ENCODE measurements at regions not wholly inside any gene's neighbourhood (a gene's known extent, or its start where the extent isn't known, plus 50 kb on each side); places are given as distances from the start of the nearest gene placed in this dataset.
"Not testable (repeated sequence)": the region's sequence is repeated elsewhere in the genome, so short reads cannot be mapped to it uniquely, and the experiment has no call there.

GRCh38 chr5:104062621-104063377, 500.2 kb upstream of the NUDT12 start:
- Histone ChIP-seq H3K9me3 (ENCODE audit: control insufficient read depth, low read length) (no peaks in the 10 kb centered on the region), H3K27me3 (ENCODE audit: control insufficient read depth, insufficient read depth) (no peaks in the 10 kb centered on the region), H3K4me1 (ENCODE audit: control insufficient read depth, insufficient read depth, low read length) (no peaks in the 10 kb centered on the region), H3K4me3 (ENCODE audit: low read length) (no peak overlapping the region), H3K27ac (ENCODE audit: low read length) (no peak overlapping the region)
- no peak for DNase-seq
- intact Hi-C loops (cut with DNase I), result no loop called here
- WGBS, result 78% methylated on average over 9 of the region's 9 CpGs
- no peak for ATAC-seq

DNA sequence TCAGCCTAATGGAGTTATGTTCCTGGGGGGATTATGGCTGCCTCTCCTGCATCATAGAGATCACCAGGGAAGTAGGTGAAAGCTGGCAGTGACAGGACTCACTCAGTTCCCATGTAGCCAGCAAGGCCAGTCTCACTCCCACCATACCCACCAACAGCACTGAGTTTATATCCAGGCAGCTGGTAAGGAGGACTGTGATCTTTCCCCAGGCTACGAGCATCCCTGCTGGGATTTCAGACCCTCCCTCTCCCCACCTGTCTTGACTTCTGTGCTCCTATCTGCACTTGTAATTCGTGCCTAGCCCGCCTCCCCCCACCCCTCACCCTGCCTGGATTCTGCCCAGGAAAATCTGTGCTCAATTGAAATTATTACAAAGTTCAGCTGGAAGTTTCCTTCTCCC, 499.1 kb upstream of the NUDT12 start:
- ATAC-seq, result no peak
- no peaks in the 10 kb centered on the region for H3K4me1 ChIP-seq (ENCODE audit: control insufficient read depth, insufficient read depth, low read length)
- no peak overlapping the region for H3K4me3 ChIP-seq (ENCODE audit: low read length)
- H3K27me3 ChIP-seq (ENCODE audit: control insufficient read depth, insufficient read depth), result no peaks in the 10 kb centered on the region
- intact Hi-C loops (cut with DNase I), result no loop called here
- no peak overlapping the region for H3K27ac ChIP-seq (ENCODE audit: low read length)
- DNase-seq, result no peak
- 61% methylated on average over 3 of the region's 3 CpGs for WGBS
- H3K9me3 ChIP-seq (ENCODE audit: control insufficient read depth, low read length), result no peaks in the 10 kb centered on the region

GRCh38 chr5:104053353-104053649, 490.7 kb upstream of the NUDT12 start:
- H3K4me1 ChIP-seq (ENCODE audit: control insufficient read depth, insufficient read depth, low read length), result no peaks in the 10 kb centered on the region
- no peak for ATAC-seq
- intact Hi-C loops (cut with DNase I), result no loop called here
- no peak overlapping the region for H3K27ac ChIP-seq (ENCODE audit: low read length)
- H3K4me3 ChIP-seq (ENCODE audit: low read length), result no peak overlapping the region
- H3K9me3 ChIP-seq (ENCODE audit: control insufficient read depth, low read length), result no peaks in the 10 kb centered on the region
- 16% methylated on average over 2 of the region's 2 CpGs for WGBS
- H3K27me3 ChIP-seq (ENCODE audit: control insufficient read depth, insufficient read depth), result no peaks in the 10 kb centered on the region
- DNase-seq, result no peak

DNA sequence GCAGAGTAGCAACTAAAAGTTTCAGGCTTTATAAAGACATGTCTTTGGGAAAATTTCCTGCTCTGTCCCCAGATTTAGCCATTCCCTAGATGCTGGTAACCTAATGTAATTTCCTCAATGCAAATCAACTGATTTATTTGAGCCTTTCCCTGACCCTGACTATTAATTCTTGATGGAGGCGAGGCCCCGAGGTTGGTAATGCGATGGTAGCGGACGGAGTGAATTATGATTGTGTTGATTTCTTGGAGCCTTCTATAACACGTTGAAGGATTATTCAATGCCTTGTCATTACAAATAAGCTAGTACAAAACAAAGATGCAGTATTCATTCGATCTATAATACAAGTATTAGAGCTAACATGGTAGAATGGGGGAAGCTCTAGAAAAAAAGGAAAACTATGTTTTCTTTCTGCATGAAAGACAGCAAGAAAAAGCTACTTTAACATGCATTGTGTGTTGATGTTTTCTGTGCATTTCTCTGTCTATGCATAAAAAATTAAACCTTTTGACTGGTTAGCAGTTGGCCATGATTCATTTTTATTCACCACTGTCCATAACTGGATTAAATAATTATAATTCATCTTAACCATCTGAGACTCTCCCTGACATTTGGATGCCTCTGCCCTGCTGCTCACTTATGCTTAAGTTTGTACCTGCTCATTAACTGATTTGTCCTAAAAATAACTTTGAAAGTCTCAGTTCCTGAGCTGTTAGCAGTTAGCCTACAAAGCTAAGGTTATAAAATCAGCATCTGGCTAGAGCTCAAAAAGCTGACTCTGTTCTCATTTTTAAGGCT, 490.2 kb upstream of the NUDT12 start:
- no peak overlapping the region for H3K4me3 ChIP-seq (ENCODE audit: low read length)
- H3K27me3 ChIP-seq (ENCODE audit: control insufficient read depth, insufficient read depth), result no peaks in the 10 kb centered on the region
- DNase-seq, result no peak
- intact Hi-C loops (cut with DNase I), result no loop called here
- ATAC-seq, result no peak
- H3K9me3 ChIP-seq (ENCODE audit: control insufficient read depth, low read length), result no peaks in the 10 kb centered on the region
- no peak overlapping the region for H3K27ac ChIP-seq (ENCODE audit: low read length)
- H3K4me1 ChIP-seq (ENCODE audit: control insufficient read depth, insufficient read depth, low read length), result no peaks in the 10 kb centered on the region
- 86% methylated on average over 7 of the region's 7 CpGs for WGBS

- no peak overlapping the region for H3K4me3 ChIP-seq (ENCODE audit: low read length)
- ATAC-seq (no peak), DNase-seq (no peak)
- H3K27ac ChIP-seq (ENCODE audit: low read length), result no peak overlapping the region
- no peaks in the 10 kb centered on the region for H3K9me3 ChIP-seq (ENCODE audit: control insufficient read depth, low read length)
- intact Hi-C loops (cut with DNase I), result no loop called here
- H3K4me1 ChIP-seq (ENCODE audit: control insufficient read depth, insufficient read depth, low read length), result no peaks in the 10 kb centered on the region
- H3K27me3 ChIP-seq (ENCODE audit: control insufficient read depth, insufficient read depth), result no peaks in the 10 kb centered on the region
These were observed 487.8 kb upstream of the NUDT12 start for GRCh38 chr5:104050436-104050835.

GRCh38 chr5:104049752-104050151, 487.2 kb upstream of the NUDT12 start:
- H3K4me1 ChIP-seq (ENCODE audit: control insufficient read depth, insufficient read depth, low read length), result no peaks in the 10 kb centered on the region
- ATAC-seq (no peak), DNase-seq (no peak)
- H3K9me3 ChIP-seq (ENCODE audit: control insufficient read depth, low read length), result no peaks in the 10 kb centered on the region
- intact Hi-C loops (cut with DNase I), result no loop called here
- H3K27me3 ChIP-seq (ENCODE audit: control insufficient read depth, insufficient read depth), result no peaks in the 10 kb centered on the region
- H3K27ac ChIP-seq (ENCODE audit: low read length), result no peak overlapping the region
- WGBS, result 86% methylated on average over 8 of the region's 8 CpGs
- no peak overlapping the region for H3K4me3 ChIP-seq (ENCODE audit: low read length)

- intact Hi-C loops (cut with DNase I), result no loop called here
These were observed 485.6 kb upstream of the NUDT12 start for GRCh38 chr5:104048231-104048630.

GRCh38 chr5:104045987-104046386, 483.4 kb upstream of the NUDT12 start:
- no peak for ATAC-seq

More at GRCh38 chr5:104048231-104048630, 485.6 kb upstream of the NUDT12 start:
- 42% methylated on average over 2 of the region's 2 CpGs for WGBS
- no peak overlapping the region for H3K4me3 ChIP-seq (ENCODE audit: low read length)
- H3K4me1 ChIP-seq (ENCODE audit: control insufficient read depth, insufficient read depth, low read length), result no peaks in the 10 kb centered on the region
- H3K9me3 ChIP-seq (ENCODE audit: control insufficient read depth, low read length), result no peaks in the 10 kb centered on the region
- H3K27ac ChIP-seq (ENCODE audit: low read length), result no peak overlapping the region
- no peaks in the 10 kb centered on the region for H3K27me3 ChIP-seq (ENCODE audit: control insufficient read depth, insufficient read depth)
- ATAC-seq (no peak), DNase-seq (no peak)

DNA sequence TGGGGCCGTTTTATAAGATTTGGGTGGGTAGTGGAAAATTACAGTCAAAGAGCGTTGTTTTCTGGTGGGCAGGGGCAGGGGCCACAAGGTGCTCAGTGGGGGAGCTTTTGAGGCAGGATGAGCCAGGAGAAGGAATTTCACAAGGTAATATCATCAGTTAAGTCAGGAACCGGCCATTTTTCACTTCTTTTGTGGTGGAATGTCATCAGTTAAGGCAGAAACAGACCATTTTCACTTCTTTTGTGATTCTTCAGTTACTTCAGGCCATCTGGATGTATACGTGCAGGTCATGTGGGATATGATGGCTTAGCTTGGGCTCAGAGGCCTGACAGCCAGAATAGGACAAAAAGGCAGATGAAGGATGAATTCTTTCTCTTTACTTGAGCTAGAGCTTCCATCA, 477.3 kb upstream of the NUDT12 start:
- not testable (repeated sequence) for ATAC-seq, DNase-seq
- 77% methylated on average over 4 of the region's 4 CpGs for WGBS

More at GRCh38 chr5:104045987-104046386, 483.4 kb upstream of the NUDT12 start:
- no peak for DNase-seq
- Histone ChIP-seq H3K27ac (ENCODE audit: low read length) (no peak overlapping the region), H3K9me3 (ENCODE audit: control insufficient read depth, low read length) (no peaks in the 10 kb centered on the region), H3K4me1 (ENCODE audit: control insufficient read depth, insufficient read depth, low read length) (no peaks in the 10 kb centered on the region), H3K27me3 (ENCODE audit: control insufficient read depth, insufficient read depth) (no peaks in the 10 kb centered on the region), H3K4me3 (ENCODE audit: low read length) (no peak overlapping the region)
- intact Hi-C loops (cut with DNase I), result no loop called here

DNA sequence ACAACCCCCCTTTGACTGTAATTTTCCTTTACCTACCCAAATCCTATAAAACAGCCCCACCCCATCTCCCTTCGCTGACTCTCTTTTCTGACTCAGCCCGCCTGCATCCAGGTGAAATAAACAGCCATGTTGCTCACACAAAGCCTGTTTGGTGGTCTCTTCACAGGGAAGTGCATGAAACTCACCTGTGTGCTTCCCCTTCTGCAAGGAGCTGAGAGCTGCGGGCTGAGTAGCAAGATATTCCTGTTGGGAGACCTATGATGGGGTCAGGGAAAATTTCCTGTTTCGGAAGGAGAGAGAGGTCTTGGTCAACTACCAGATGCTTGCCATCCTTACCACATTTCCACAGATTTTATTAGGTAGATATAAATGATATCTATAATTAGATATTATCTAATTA, 474.5 kb upstream of the NUDT12 start:
- WGBS, result 89% methylated on average over 4 of the region's 4 CpGs
- ATAC-seq; H3K27ac ChIP-seq (ENCODE audit: low read length); H3K4me3 ChIP-seq (ENCODE audit: low read length); H3K9me3 ChIP-seq (ENCODE audit: control insufficient read depth, low read length); DNase-seq; H3K27me3 ChIP-seq (ENCODE audit: control insufficient read depth, insufficient read depth); intact Hi-C loops (cut with DNase I); H3K4me1 ChIP-seq (ENCODE audit: control insufficient read depth, insufficient read depth, low read length): not testable (repeated sequence)

More for the DNA sequence above, 477.3 kb upstream of the NUDT12 start:
- H3K9me3 ChIP-seq (ENCODE audit: control insufficient read depth, low read length); H3K4me3 ChIP-seq (ENCODE audit: low read length); H3K4me1 ChIP-seq (ENCODE audit: control insufficient read depth, insufficient read depth, low read length); H3K27ac ChIP-seq (ENCODE audit: low read length); H3K27me3 ChIP-seq (ENCODE audit: control insufficient read depth, insufficient read depth); intact Hi-C loops (cut with DNase I): not testable (repeated sequence)

DNA sequence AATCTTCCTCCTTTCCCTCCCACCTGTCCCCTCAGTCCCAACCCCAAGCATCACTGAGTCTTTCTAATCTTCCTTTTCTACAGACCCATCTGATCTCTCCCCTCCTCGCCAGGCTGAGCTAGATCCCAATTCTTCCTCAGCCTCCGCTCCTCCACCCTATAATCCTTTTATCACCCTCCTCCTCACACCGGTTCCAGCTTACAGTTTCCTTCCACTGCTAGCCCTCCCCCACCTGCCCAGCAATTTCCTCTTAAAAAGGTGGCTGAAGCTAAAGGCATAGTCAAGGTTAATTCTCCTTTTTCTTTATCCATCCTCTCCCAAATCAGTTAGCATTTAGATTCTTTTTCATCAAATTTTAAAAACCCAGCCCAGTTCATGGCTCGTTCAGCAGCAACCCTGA, 470.6 kb upstream of the NUDT12 start:
- H3K9me3 ChIP-seq (ENCODE audit: control insufficient read depth, low read length); intact Hi-C loops (cut with DNase I); H3K4me1 ChIP-seq (ENCODE audit: control insufficient read depth, insufficient read depth, low read length); DNase-seq; H3K27me3 ChIP-seq (ENCODE audit: control insufficient read depth, insufficient read depth); H3K4me3 ChIP-seq (ENCODE audit: low read length); H3K27ac ChIP-seq (ENCODE audit: low read length); ATAC-seq: not testable (repeated sequence)
- 54% methylated on average over 4 of the region's 4 CpGs for WGBS

All from right cardiac atrium (tissue), 5 donors.